Panc1 (cell line): ENCODE measurements at regions not wholly inside any gene's neighbourhood (a gene's known extent, or its start where the extent isn't known, plus 50 kb on each side); places are given as distances from the start of the nearest gene placed in this dataset.

Source experiments
- CTCF ChIP-seq: fragments of 450-650 bp; IDR thresholded peaks from 2 replicates; pipeline ENCODE4 v1.5.1; 2017; ENCODE audit warnings: mild to moderate bottlenecking
- POLR2AphosphoS5 ChIP-seq: IDR thresholded peaks from 2 replicates; pipeline ENCODE4 v1.6.1; 2012; ENCODE audit warnings: mild to moderate bottlenecking, low read depth, low read length, moderate library complexity
- REST ChIP-seq, 2 experiments: IDR thresholded peaks; 2 replicates each; pipeline ENCODE4 v1.6.1; 2011 to 2012; ENCODE audit warnings: low read depth in 2 of 2, control low read depth in 1 of 2, low read length in 1 of 2, mild to moderate bottlenecking in 1 of 2, moderate library complexity in 1 of 2; ENCODE audit not compliant: insufficient read depth in 1 of 2

- TF ChIP-seq REST (IDR thresholded peaks at IDR 0.05; ENCODE audit: insufficient read depth in 1 of 2, low read depth in 2 of 2, low read length in 1 of 2) (no peak), CTCF (no peak), POLR2AphosphoS5 (no peak)
Observed at GRCh38 chr3:6770397-6770690, 90.6 kb upstream of the GRM7 start.
